ENCODE measurements at regions not wholly inside any gene's neighbourhood (a gene's known extent, or its start where the extent isn't known, plus 50 kb on each side); places are given as distances from the start of the nearest gene placed in this dataset.
A peak's percentile ranks its signal among the peaks of the same experiment; 100 is the strongest.

GRCh38 chr2:16173893-16174692 is 233.7 kb downstream of the MYCN start:
- ATAC-seq (replicated peaks in 6 of 8) = no peak
- in situ Hi-C loops (cut with MboI; ENCODE audit: low pct_unique_long_range_greater_than_20kb in 2 of 9, low sequenced_read_pairs in 9 of 9, unreplicated experiment in 9 of 9) = no loop called here
- peaks cover 0 to under 1% of the 10 kb centered on the region in 2 donors for H3K4me1 ChIP-seq (replicated peaks in 1 of 2)
- WGBS, 10 experiments = 0 to 100% (median 84%) methylated on average over 1 to 3 of the region's 3 CpGs
- no peak overlapping the region for H3K27ac ChIP-seq
- H3K4me3 ChIP-seq = no peak overlapping the region

- WGBS, 10 experiments = 43 to 100% (median 88%) methylated on average over 1 to 8 of the region's 8 CpGs
- Histone ChIP-seq H3K4me1 (replicated peaks in 1 of 2) (peaks cover 8 to 11% of the 10 kb centered on the region in 2 donors), H3K4me3 (no peak overlapping the region), H3K27ac (no peak overlapping the region)
- no peak for ATAC-seq (replicated peaks in 6 of 8)
- in situ Hi-C loops (cut with MboI; ENCODE audit: low pct_unique_long_range_greater_than_20kb in 2 of 9, low sequenced_read_pairs in 9 of 9, unreplicated experiment in 9 of 9) = no loop called here
These were observed 232.2 kb downstream of the MYCN start for GRCh38 chr2:16172324-16173175.

GRCh38 chr2:16171425-16171920 is 231.1 kb downstream of the MYCN start:
- 25 to 100% (median 95%) methylated on average over 1 to 3 of the region's 3 CpGs; no CpG with 5 or more reads in 1 of the 10 experiments for WGBS, 10 experiments
- Histone ChIP-seq H3K27ac (no peak overlapping the region), H3K4me1 (replicated peaks in 1 of 2) (peaks cover 16 to 19% of the 10 kb centered on the region in 2 donors), H3K4me3 (no peak overlapping the region)
- in situ Hi-C loops (cut with MboI; ENCODE audit: low pct_unique_long_range_greater_than_20kb in 2 of 9, low sequenced_read_pairs in 9 of 9, unreplicated experiment in 9 of 9) = no loop called here
- ATAC-seq (replicated peaks in 6 of 8) = no peak

GRCh38 chr2:16170675-16171424 is 230.5 kb downstream of the MYCN start:
- in situ Hi-C loops (cut with MboI; ENCODE audit: low pct_unique_long_range_greater_than_20kb in 2 of 9, low sequenced_read_pairs in 9 of 9, unreplicated experiment in 9 of 9) = no loop called here
- Histone ChIP-seq H3K4me3 (no peak overlapping the region), H3K4me1 (replicated peaks in 1 of 2) (peaks cover 19 to 21% of the 10 kb centered on the region in 2 donors), H3K27ac (no peak overlapping the region)
- no peak for ATAC-seq (replicated peaks in 6 of 8)
- 27 to 100% (median 94%) methylated on average over 1 to 6 of the region's 9 CpGs; no CpG with 5 or more reads in 1 of the 10 experiments for WGBS, 10 experiments

GRCh38 chr2:16169381-16169960 is 229.1 kb downstream of the MYCN start:
- WGBS, 10 experiments = 10 to 100% (median 65%) methylated on average over 1 to 8 of the region's 8 CpGs
- ATAC-seq (replicated peaks in 6 of 8) = no peak
- in situ Hi-C loops (cut with MboI; ENCODE audit: low pct_unique_long_range_greater_than_20kb in 2 of 9, low sequenced_read_pairs in 9 of 9, unreplicated experiment in 9 of 9) = no loop called here

GRCh38 chr2:16168506-16169264 is 228.3 kb downstream of the MYCN start:
- peaks cover 19 to 23% of the 10 kb centered on the region in 2 donors for H3K4me1 ChIP-seq (replicated peaks in 1 of 2)
- in situ Hi-C loops (cut with MboI; ENCODE audit: low pct_unique_long_range_greater_than_20kb in 2 of 9, low sequenced_read_pairs in 9 of 9, unreplicated experiment in 9 of 9) = no loop called here
- WGBS, 10 experiments = 13 to 74% (median 56%) methylated on average over 3 to 22 of the region's 24 CpGs
- peak overlapping the region in 1 of 2 donors; percentile 0 for H3K27ac ChIP-seq
- peak in 5 of 8 experiments; percentile 22 to 59 (median 27) for ATAC-seq (replicated peaks in 6 of 8)
- no peak overlapping the region for H3K4me3 ChIP-seq

More at GRCh38 chr2:16169381-16169960, 229.1 kb downstream of the MYCN start:
- peaks cover 19 to 23% of the 10 kb centered on the region in 2 donors for H3K4me1 ChIP-seq (replicated peaks in 1 of 2)
- H3K27ac ChIP-seq = no peak overlapping the region
- no peak overlapping the region for H3K4me3 ChIP-seq

- in situ Hi-C loops (cut with MboI; ENCODE audit: low pct_unique_long_range_greater_than_20kb in 2 of 9, low sequenced_read_pairs in 9 of 9, unreplicated experiment in 9 of 9) = no loop called here
- no peak for ATAC-seq (replicated peaks in 6 of 8)
- Histone ChIP-seq H3K4me3 (no peak overlapping the region), H3K27ac (no peak overlapping the region), H3K4me1 (replicated peaks in 1 of 2) (peaks cover 19 to 23% of the 10 kb centered on the region in 2 donors)
- WGBS, 10 experiments = 6 to 80% (median 41%) methylated on average over 1 to 5 of the region's 7 CpGs
These were observed 227.6 kb downstream of the MYCN start for GRCh38 chr2:16167870-16168426.

GRCh38 chr2:16167451-16167861 is 227.1 kb downstream of the MYCN start:
- Histone ChIP-seq H3K27ac (no peak overlapping the region), H3K4me3 (no peak overlapping the region), H3K4me1 (replicated peaks in 1 of 2) (peaks cover 19 to 23% of the 10 kb centered on the region in 2 donors)
- WGBS, 10 experiments = 0 to 100% (median 66%) methylated on average over 1 to 5 of the region's 6 CpGs; no CpG with 5 or more reads in 3 of the 10 experiments
- in situ Hi-C loops (cut with MboI; ENCODE audit: low pct_unique_long_range_greater_than_20kb in 2 of 9, low sequenced_read_pairs in 9 of 9, unreplicated experiment in 9 of 9) = no loop called here
- ATAC-seq (replicated peaks in 6 of 8) = peak in 5 of 8 experiments; percentile 16 to 57 (median 34)

- WGBS, 10 experiments = 0 to 45% (median 5%) methylated on average over 2 to 13 of the region's 21 CpGs; no CpG with 5 or more reads in 2 of the 10 experiments
- ATAC-seq (replicated peaks in 6 of 8) = peak in 5 of 8 experiments; percentile 72 to 86 (median 84)
- Histone ChIP-seq H3K27ac (peak overlapping the region; percentile 2 to 50), H3K4me3 (no peak overlapping the region), H3K4me1 (replicated peaks in 1 of 2) (peaks cover 19 to 23% of the 10 kb centered on the region in 2 donors)
- in situ Hi-C loops (cut with MboI; ENCODE audit: low pct_unique_long_range_greater_than_20kb in 2 of 9, low sequenced_read_pairs in 9 of 9, unreplicated experiment in 9 of 9) = no loop called here
These were observed 226.1 kb downstream of the MYCN start for GRCh38 chr2:16166327-16166981.

- peak overlapping the region in 1 of 2 donors; percentile 2 for H3K27ac ChIP-seq
- in situ Hi-C loops (cut with MboI; ENCODE audit: low pct_unique_long_range_greater_than_20kb in 2 of 9, low sequenced_read_pairs in 9 of 9, unreplicated experiment in 9 of 9) = no loop called here
- peaks cover 19 to 23% of the 10 kb centered on the region in 2 donors for H3K4me1 ChIP-seq (replicated peaks in 1 of 2)
- H3K4me3 ChIP-seq = no peak overlapping the region
- WGBS, 10 experiments = 22 to 100% (median 75%) methylated on average over 1 to 7 of the region's 9 CpGs
- ATAC-seq (replicated peaks in 6 of 8) = no peak
These were observed 225.4 kb downstream of the MYCN start for GRCh38 chr2:16165518-16166326.

All from motor neuron (in vitro differentiated cells).